Liver (tissue), 8 donors: ENCODE measurements at regions not wholly inside any gene's neighbourhood (a gene's known extent, or its start where the extent isn't known, plus 50 kb on each side); places are given as distances from the start of the nearest gene placed in this dataset.

Experiments
- DNase-seq: peaks from one replicate; pipeline ENCODE4 v3.0.0-alpha.2; 2017; ENCODE audit warnings: low spot score
- H3K27ac ChIP-seq, 2 donors: one replicate each; pipeline ENCODE4 v1.7.0; 2013; ENCODE audit warnings: inconsistent platforms in 2 of 2, low read length in 2 of 2, control low read depth in 1 of 2, low read depth in 1 of 2, mild to moderate bottlenecking in 1 of 2
- H3K27me3 ChIP-seq, 4 donors: one replicate each; pipeline versions ENCODE4 v1.6.1 to v1.7.0; 2013; ENCODE audit warnings: low read length in 3 of 4, inconsistent platforms in 1 of 4, mild to moderate bottlenecking in 1 of 4, moderate library complexity in 1 of 4; ENCODE audit not compliant: control insufficient read depth in 4 of 4, insufficient read depth in 4 of 4
- H3K36me3 ChIP-seq, 4 donors: one replicate each; pipeline versions ENCODE4 v1.6.1 to v1.7.0; 2013; ENCODE audit warnings: low read length in 3 of 4, mild to moderate bottlenecking in 3 of 4, low read depth in 1 of 4, moderate library complexity in 1 of 4; ENCODE audit not compliant: control insufficient read depth in 4 of 4, insufficient read depth in 3 of 4
- H3K4me1 ChIP-seq, 4 donors: one replicate each; pipeline versions ENCODE4 v1.6.1 to v1.7.0; 2013; ENCODE audit warnings: low read length in 3 of 4, mild to moderate bottlenecking in 3 of 4, moderate library complexity in 1 of 4; ENCODE audit not compliant: control insufficient read depth in 4 of 4, insufficient read depth in 4 of 4
- H3K4me3 ChIP-seq, 3 donors: one replicate each; pipeline versions ENCODE4 v1.6.1 to v1.7.0; 2013; ENCODE audit warnings: low read length in 3 of 3, control low read depth in 1 of 3, low read depth in 1 of 3, mild to moderate bottlenecking in 1 of 3
- H3K9ac ChIP-seq, 2 donors: one replicate each; pipeline ENCODE4 v1.7.0; 2013; ENCODE audit warnings: low read length in 2 of 2, mild to moderate bottlenecking in 2 of 2, moderate library complexity in 2 of 2, control low read depth in 1 of 2, low read depth in 1 of 2
- H3K9me3 ChIP-seq, 4 donors: one replicate each; pipeline versions ENCODE4 v1.6.1 to v1.7.0; 2013; ENCODE audit warnings: low read length in 3 of 4; ENCODE audit not compliant: control insufficient read depth in 4 of 4
- ATF3 ChIP-seq: IDR thresholded peaks from 2 replicates; pipeline ENCODE4 v1.6.1; 2016; ENCODE audit warnings: antibody characterized with exemption
- CTCF ChIP-seq: fragments of 150-350 bp; IDR thresholded peaks from 2 replicates; pipeline ENCODE4 v1.5.1; 2017; ENCODE audit warnings: improper control_type of control experiment, low read depth, low read length; ENCODE audit not compliant: missing input control
- EGR1 ChIP-seq, 2 donors: IDR thresholded peaks; 2 replicates each; pipeline ENCODE4 v1.6.1; 2016 to 2018; ENCODE audit warnings: antibody characterized with exemption in 2 of 2, low read depth in 2 of 2
- FOXA1 ChIP-seq: IDR thresholded peaks from 2 replicates; pipeline ENCODE4 v1.6.1; 2016; ENCODE audit warnings: antibody characterized with exemption
- FOXA2 ChIP-seq: IDR thresholded peaks from 2 replicates; pipeline ENCODE4 v1.6.1; 2016; ENCODE audit warnings: antibody characterized with exemption
- GABPA ChIP-seq, 2 donors: IDR thresholded peaks in 1 of 2; conservative IDR thresholded peaks in 1 of 2; 2 replicates each; pipeline ENCODE4 v1.6.1; 2016; ENCODE audit warnings: antibody characterized with exemption in 2 of 2, mild to moderate bottlenecking in 1 of 2, moderate library complexity in 1 of 2
- HNF4A ChIP-seq, 2 donors: conservative IDR thresholded peaks; 2 replicates each; pipeline ENCODE4 v1.6.1; 2016; ENCODE audit warnings: antibody characterized with exemption in 2 of 2, mild to moderate bottlenecking in 2 of 2
- HNF4G ChIP-seq: IDR thresholded peaks from 2 replicates; pipeline ENCODE4 v1.6.1; 2016; ENCODE audit warnings: antibody characterized with exemption
- JUND ChIP-seq, 2 donors: IDR thresholded peaks; 2 replicates each; pipeline ENCODE4 v1.6.1; 2016; ENCODE audit warnings: antibody characterized with exemption in 2 of 2
- MAX ChIP-seq: IDR thresholded peaks from 2 replicates; pipeline ENCODE4 v1.6.1; 2016; ENCODE audit warnings: antibody characterized with exemption
- NR2F2 ChIP-seq: IDR thresholded peaks from 2 replicates; pipeline ENCODE4 v1.6.1; 2016; ENCODE audit warnings: antibody characterized with exemption
- RAD21 ChIP-seq, 2 donors: IDR thresholded peaks; 2 replicates each; pipeline ENCODE4 v1.6.1; 2016; ENCODE audit warnings: antibody characterized with exemption in 2 of 2, mild to moderate bottlenecking in 2 of 2
- REST ChIP-seq: IDR thresholded peaks from 2 replicates; pipeline ENCODE4 v1.6.1; 2016; ENCODE audit warnings: antibody characterized with exemption, mild to moderate bottlenecking
- RXRA ChIP-seq, 2 donors: IDR thresholded peaks; 2 replicates each; pipeline ENCODE4 v1.6.1; 2017 to 2018; ENCODE audit warnings: antibody characterized with exemption in 2 of 2, mild to moderate bottlenecking in 1 of 2
- SP1 ChIP-seq: IDR thresholded peaks from 2 replicates; pipeline ENCODE4 v1.6.1; 2018; ENCODE audit warnings: antibody characterized with exemption, mild to moderate bottlenecking
- TAF1 ChIP-seq: conservative IDR thresholded peaks from 2 replicates; pipeline ENCODE4 v1.6.1; 2016; ENCODE audit warnings: antibody characterized with exemption, mild to moderate bottlenecking
- YY1 ChIP-seq: IDR thresholded peaks from 2 replicates; pipeline ENCODE4 v1.6.1; 2016; ENCODE audit warnings: antibody characterized with exemption, mild to moderate bottlenecking
- ZBTB33 ChIP-seq: IDR thresholded peaks from 2 replicates; pipeline ENCODE4 v1.6.1; 2016; ENCODE audit warnings: antibody characterized with exemption
- WGBS: extraction: QIAGEN DNeasy Blood & Tissue Kit; methylation state at CpG from one replicate; pipeline ENCODE4 v1.1.7; 2013; 5-methylcytosine and 5-hydroxymethylcytosine counted together
- donor health status: healthy.
- donor health status: healthy.
- donor health status: healthy.
- donor health status: healthy.
- donor health status: healthy.

- Histone ChIP-seq H3K9me3 (peaks cover 0 to 10% (median 4%) of the 10 kb centered on the region in 4 donors), H3K9ac (no peak overlapping the region), H3K27ac (no peak overlapping the region), H3K4me3 (no peak overlapping the region), H3K4me1 (peaks cover 0 to 3% (median 2%) of the 10 kb centered on the region in 4 donors), H3K27me3 (no peaks in the 10 kb centered on the region), H3K36me3 (no peaks in the 10 kb centered on the region)
- WGBS, result 89% methylated on average over 2 of the region's 2 CpGs
- no peak for DNase-seq
- TF ChIP-seq ATF3 (no peak), REST (no peak), RXRA (IDR thresholded peaks at IDR 0.05) (no peak), FOXA2 (no peak), FOXA1 (no peak), YY1 (no peak), SP1 (no peak), ZBTB33 (no peak), NR2F2 (no peak), EGR1 (IDR thresholded peaks at IDR 0.05; ENCODE audit: low read depth in 2 of 2) (no peak), HNF4A (conservative IDR thresholded peaks at IDR 0.05) (no peak), HNF4G (no peak), CTCF (no peak), GABPA (IDR thresholded peaks at IDR 0.05 in 1 of 2, conservative IDR thresholded peaks at IDR 0.05 in 1 of 2) (no peak), JUND (IDR thresholded peaks at IDR 0.05) (no peak), TAF1 (no peak), MAX (no peak), RAD21 (IDR thresholded peaks at IDR 0.05) (no peak)
These were observed 62.7 kb upstream of the ARHGAP42 start for GRCh38 chr11:100624346-100624745.
